PC-9 (cell line): ENCODE measurements at regions not wholly inside any gene's neighbourhood (a gene's known extent, or its start where the extent isn't known, plus 50 kb on each side); places are given as distances from the start of the nearest gene placed in this dataset.

ENCODE experiments used
- CTCF ChIP-seq: fragments of 200-600 bp; sonication (generic); conservative IDR thresholded peaks from 2 replicates; pipeline ENCODE4 v1.6.1; 2017; ENCODE audit warnings: mixed run types, antibody characterized with exemption, mild to moderate bottlenecking, moderate library complexity
- EZH2 ChIP-seq: fragments of 200-600 bp; sonication (generic); IDR thresholded peaks from 2 replicates; pipeline ENCODE4 v1.8.0; 2017; ENCODE audit warnings: antibody characterized with exemption, low read depth

DNA sequence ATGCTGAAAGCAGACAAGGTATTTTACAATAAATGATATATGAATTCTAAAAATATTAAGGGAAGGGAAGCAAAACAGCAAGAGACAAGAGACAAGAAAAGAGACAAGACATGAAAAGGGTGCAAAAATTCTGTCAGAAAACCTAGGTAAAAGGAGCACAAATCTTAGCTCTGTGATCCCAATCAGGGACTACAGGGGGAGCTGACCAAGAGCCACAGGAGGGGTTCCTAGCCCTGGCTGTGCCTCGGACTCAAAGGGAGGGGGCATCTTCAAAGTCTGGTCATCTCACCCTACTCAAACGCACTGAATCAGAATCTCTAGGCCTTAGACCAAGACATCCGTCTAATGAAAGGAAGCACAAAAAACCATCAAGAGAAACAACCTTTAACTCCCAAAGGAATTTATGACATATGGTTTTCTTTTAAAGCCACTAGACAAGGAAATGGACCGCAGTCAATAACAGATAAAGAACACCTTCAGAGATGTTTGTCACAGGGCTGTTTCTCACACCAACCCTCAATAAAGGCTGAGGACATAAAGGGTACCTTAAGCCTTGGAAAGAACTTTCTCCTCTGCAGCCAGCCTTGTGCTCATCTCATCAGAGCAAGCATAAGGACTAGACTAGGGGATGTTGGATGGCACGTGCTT is 130.4 kb upstream of the CDYL start:
- TF ChIP-seq EZH2 (no peak), CTCF (no peak)
